Common myeloid progenitor, CD34-positive (primary cell): ENCODE measurements at regions not wholly inside any gene's neighbourhood (a gene's known extent, or its start where the extent isn't known, plus 50 kb on each side); places are given as distances from the start of the nearest gene placed in this dataset.
A peak's percentile ranks its signal among the peaks of the same experiment; 100 is the strongest.

Experiments
- CTCF ChIA-PET: fragments of 350-600 bp; sonication (Branson Sonifier 250); formaldehyde crosslinking; loops from one replicate; lab custom pipeline; 2021; ENCODE audit warnings: antibody characterized with exemption; lab: Charles Lee
- POLR2A ChIA-PET: fragments of 350-600 bp; sonication (Branson Sonifier 250); formaldehyde crosslinking; loops from one replicate; lab custom pipeline; 2021; ENCODE audit warnings: antibody characterized with exemption; lab: Charles Lee
- DNase-seq, 3 donors: peaks; one replicate each; pipeline versions ENCODE4 v3.0.0 to v3.0.0-alpha.2; 2013
- H3K27ac ChIP-seq, 2 experiments: 1 replicate in 1 of 2; 2 replicates in 1 of 2; pipeline ENCODE4 v1.7.0; 2013; ENCODE audit warnings: inconsistent platforms in 2 of 2, low read length in 2 of 2, mild to moderate bottlenecking in 2 of 2, low read depth in 1 of 2, moderate library complexity in 1 of 2; ENCODE audit not compliant: severe bottlenecking in 2 of 2, insufficient read depth in 1 of 2, poor library complexity in 1 of 2
- H3K27me3 ChIP-seq, 5 experiments: replicated peaks in 2 of 5; 1 replicate in 3 of 5; 2 replicates in 2 of 5; pipeline versions ENCODE4 v1.6.1 to v1.7.0; 2013; ENCODE audit warnings: low read length in 4 of 5, mild to moderate bottlenecking in 2 of 5, moderate library complexity in 2 of 5, inconsistent platforms in 1 of 5; ENCODE audit not compliant: insufficient read depth in 5 of 5, control insufficient read depth in 4 of 5
- H3K36me3 ChIP-seq, 4 experiments: 1 replicate in 2 of 4; 2 replicates in 2 of 4; pipeline versions ENCODE4 v1.6.1 to v1.7.0; 2013; ENCODE audit warnings: low read length in 3 of 4, control low read depth in 1 of 4, mild to moderate bottlenecking in 1 of 4; ENCODE audit not compliant: control insufficient read depth in 4 of 4, insufficient read depth in 4 of 4
- H3K4me1 ChIP-seq, 4 experiments: 1 replicate in 3 of 4; 2 replicates in 1 of 4; pipeline versions ENCODE4 v1.6.1 to v1.7.1; 2013; ENCODE audit warnings: low read length in 3 of 4, mild to moderate bottlenecking in 3 of 4, control low read depth in 1 of 4, inconsistent platforms in 1 of 4, moderate library complexity in 1 of 4; ENCODE audit not compliant: control insufficient read depth in 4 of 4, insufficient read depth in 4 of 4; ENCODE audit errors: control extremely low read depth in 1 of 4
- H3K4me3 ChIP-seq, 7 experiments: 1 replicate in 4 of 7; 2 replicates in 3 of 7; pipeline versions ENCODE4 v1.5.1 to v1.7.0; 2013; ENCODE audit warnings: mild to moderate bottlenecking in 7 of 7, low read length in 6 of 7, moderate library complexity in 6 of 7, inconsistent platforms in 2 of 7, low read depth in 2 of 7, control low read depth in 1 of 7; ENCODE audit not compliant: insufficient read depth in 4 of 7, control insufficient read depth in 1 of 7; ENCODE audit errors: extremely low read depth in 1 of 7
- H3K9me3 ChIP-seq, 5 experiments: 1 replicate in 4 of 5; 2 replicates in 1 of 5; pipeline versions ENCODE4 v1.6.1 to v1.7.1; 2013; ENCODE audit warnings: low read length in 4 of 5, mild to moderate bottlenecking in 2 of 5, inconsistent platforms in 1 of 5, low read depth in 1 of 5, moderate library complexity in 1 of 5; ENCODE audit not compliant: control insufficient read depth in 4 of 5, insufficient read depth in 2 of 5; ENCODE audit errors: control extremely low read depth in 1 of 5
- WGBS: methylation state at CpG from one replicate; pipeline ENCODE4 v1.1.5; 2013; ENCODE audit not compliant: insufficient coverage; 5-methylcytosine and 5-hydroxymethylcytosine counted together

GRCh38 chr20:62584671-62585460, 57.4 kb upstream of the SLCO4A1 start:
- CTCF ChIA-PET = interaction anchor here (0.7 to 1.4 kb wide), 4 partner anchors 18 to 22 kb away, joined by 3 to 4 read pairs (median 4); no protein-coding TSS in a partner anchor
- H3K27me3 ChIP-seq = peaks cover 0 to 69% (median 3%) of the 10 kb centered on the region in 5 experiments
- no peak for DNase-seq

DNA sequence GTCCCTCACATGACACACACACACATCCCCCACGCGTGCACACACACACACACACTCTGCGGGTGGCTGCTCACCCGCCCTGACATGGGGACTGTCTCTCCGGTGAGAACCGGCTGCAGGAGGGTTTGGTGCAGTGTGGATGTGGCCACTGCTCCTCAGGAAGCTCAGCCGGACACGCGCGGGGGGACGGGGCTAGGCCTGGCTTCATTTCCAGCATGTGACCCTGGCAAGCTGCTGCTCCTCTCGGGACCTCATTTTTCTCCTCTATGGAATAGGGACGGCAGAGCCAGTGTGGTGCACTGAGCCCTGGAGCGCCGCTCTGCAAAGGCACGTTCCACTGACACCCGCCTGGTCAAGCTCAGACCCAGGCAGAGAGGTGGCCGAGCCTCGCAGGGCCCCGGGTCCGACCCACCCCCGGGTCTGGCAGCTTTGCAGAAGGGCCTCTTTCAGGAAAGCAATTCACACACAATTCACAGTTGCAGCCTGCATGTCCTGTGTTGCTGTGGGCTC, 56.8 kb upstream of the SLCO4A1 start:
- peaks cover 0 to 62% (median 3%) of the 10 kb centered on the region in 5 experiments for H3K27me3 ChIP-seq
- 82% methylated on average over 21 of the region's 22 CpGs for WGBS
- H3K9me3 ChIP-seq = no peaks in the 10 kb centered on the region
- DNase-seq = no peak
- H3K36me3 ChIP-seq = no peaks in the 10 kb centered on the region
- POLR2A ChIA-PET = no interaction called here
- peaks cover 0 to 5% (median 2%) of the 10 kb centered on the region in 4 experiments for H3K4me1 ChIP-seq
- CTCF ChIA-PET = interaction anchor here (0.7 to 1.4 kb wide), 2 partner anchors 18 to 21 kb away, joined by 3 to 4 read pairs; no protein-coding TSS in a partner anchor
- no peak overlapping the region for H3K4me3 ChIP-seq
- H3K27ac ChIP-seq = no peak overlapping the region

More at GRCh38 chr20:62584671-62585460, 57.4 kb upstream of the SLCO4A1 start:
- no peak overlapping the region for H3K27ac ChIP-seq
- no peak overlapping the region for H3K4me3 ChIP-seq
- 77% methylated on average over 14 of the region's 16 CpGs for WGBS
- POLR2A ChIA-PET = no interaction called here
- H3K36me3 ChIP-seq = no peaks in the 10 kb centered on the region
- H3K4me1 ChIP-seq = peaks cover 0 to 5% (median 2%) of the 10 kb centered on the region in 4 experiments
- H3K9me3 ChIP-seq = no peaks in the 10 kb centered on the region

DNA sequence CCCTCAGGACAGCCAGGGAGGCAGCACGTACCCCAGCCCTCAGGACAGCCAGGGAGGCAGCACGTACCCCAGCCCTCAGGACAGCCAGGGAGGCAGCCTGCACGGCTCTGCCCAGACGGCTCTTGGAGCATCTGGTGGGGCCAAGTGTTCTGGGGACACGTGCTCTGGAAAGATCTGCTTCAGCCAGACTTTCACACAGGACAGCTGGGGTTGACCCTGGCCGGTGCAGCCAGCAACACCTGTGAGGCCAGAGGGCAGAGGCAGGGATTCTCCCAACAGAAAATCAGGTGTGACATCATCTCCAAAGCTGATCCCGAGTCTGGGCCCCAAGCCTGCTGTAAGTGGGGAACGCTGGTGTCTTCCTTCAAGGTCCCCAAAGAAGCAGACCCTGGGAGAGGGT, 55.5 kb upstream of the SLCO4A1 start:
- Histone ChIP-seq H3K27ac (no peak overlapping the region), H3K4me1 (peaks cover 0 to 5% (median 2%) of the 10 kb centered on the region in 4 experiments), H3K27me3 (peaks cover 0 to 49% (median 3%) of the 10 kb centered on the region in 5 experiments), H3K9me3 (no peaks in the 10 kb centered on the region), H3K4me3 (no peak overlapping the region), H3K36me3 (no peaks in the 10 kb centered on the region)
- 82% methylated on average over 7 of the region's 8 CpGs for WGBS
- ChIA-PET CTCF (interaction anchor here (1.8 to 3.0 kb wide), 2 partner anchors 10 to 13 kb away, joined by 3 to 7 read pairs; no protein-coding TSS in a partner anchor), POLR2A (no interaction called here)
- no peak for DNase-seq

DNA sequence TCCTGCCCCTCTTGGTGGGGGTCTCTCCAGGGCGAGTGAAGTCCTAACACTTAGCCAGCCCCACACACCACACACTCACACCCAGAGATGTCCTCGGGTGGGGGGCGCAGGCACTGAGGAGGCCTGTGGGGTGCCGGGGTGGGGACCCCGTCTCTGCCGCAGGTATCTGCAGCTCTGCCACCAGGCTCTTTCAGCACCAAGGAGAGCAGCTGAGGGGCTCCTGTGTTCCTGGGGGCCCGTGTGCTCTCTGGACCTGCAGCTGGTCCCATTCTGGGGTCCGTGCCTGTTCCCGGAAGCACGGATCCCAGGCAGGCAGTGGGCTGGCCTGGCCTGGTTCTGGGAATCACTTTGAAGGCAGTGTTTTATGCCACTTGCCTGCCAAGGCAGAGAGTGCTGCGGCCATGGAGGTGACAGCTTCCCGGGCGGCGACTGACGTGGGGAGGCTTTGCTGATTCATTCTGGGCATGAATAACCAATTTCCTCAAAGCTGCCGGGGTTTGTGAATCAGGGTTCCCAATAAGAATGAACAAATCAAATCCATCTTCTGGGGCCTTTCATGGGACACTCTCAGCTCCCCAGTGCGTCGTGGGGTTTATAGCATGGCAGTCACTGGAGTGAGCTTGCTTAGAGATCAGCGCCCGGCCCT, 54.4 kb upstream of the SLCO4A1 start:
- 34% methylated on average over 17 of the region's 20 CpGs for WGBS
- H3K9me3 ChIP-seq = no peaks in the 10 kb centered on the region
- peak; percentile 36 to 71 (median 68) for DNase-seq
- ChIA-PET CTCF (interaction anchor here (0.7 to 3.0 kb wide), 10 partner anchors 10 to 206 kb away, joined by 3 to 8 read pairs (median 4); no protein-coding TSS in a partner anchor), POLR2A (no interaction called here)
- H3K4me3 ChIP-seq = no peak overlapping the region
- H3K4me1 ChIP-seq = peaks cover 0 to 5% (median under 1%) of the 10 kb centered on the region in 4 experiments
- no peak overlapping the region for H3K27ac ChIP-seq
- H3K36me3 ChIP-seq = no peaks in the 10 kb centered on the region
- H3K27me3 ChIP-seq = peaks cover 0 to 39% (median 3%) of the 10 kb centered on the region in 5 experiments

DNA sequence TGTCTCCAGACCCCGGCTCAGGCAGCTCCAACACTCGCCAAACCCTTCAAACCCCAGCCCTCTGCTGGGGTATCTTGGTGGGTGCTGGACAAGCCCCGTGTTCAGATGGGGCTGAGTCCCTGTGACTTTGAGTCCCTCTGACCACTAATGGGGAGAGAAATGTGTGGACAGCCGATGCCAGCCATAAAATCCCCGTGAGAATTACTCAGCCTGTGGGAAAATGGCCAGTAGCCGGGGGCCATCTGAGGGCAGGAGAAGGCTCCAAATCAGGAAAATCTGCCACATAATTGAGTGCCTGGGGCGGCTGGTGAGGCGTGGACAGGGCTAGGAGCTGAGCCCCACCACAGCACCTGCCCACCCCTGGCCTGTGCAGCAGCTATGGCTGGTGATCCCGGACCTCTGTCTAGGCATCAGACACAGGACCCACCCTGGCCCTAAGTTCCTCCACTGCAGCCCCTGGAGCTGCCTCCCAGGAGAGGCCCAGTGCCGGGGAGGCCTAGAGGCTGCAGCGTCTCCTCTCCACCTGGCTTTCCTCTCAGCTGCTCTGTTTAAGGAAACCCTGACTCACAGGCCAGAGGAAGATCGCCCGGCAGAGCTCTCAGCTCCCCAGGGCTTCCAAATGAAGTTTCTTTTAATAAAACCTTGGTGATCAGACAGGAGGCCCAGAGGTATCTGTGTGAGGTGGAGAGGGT, 53.7 kb upstream of the SLCO4A1 start:
- Histone ChIP-seq H3K27me3 (peaks cover 0 to 33% (median 3%) of the 10 kb centered on the region in 5 experiments), H3K36me3 (no peaks in the 10 kb centered on the region), H3K4me1 (peaks cover 0 to 5% (median under 1%) of the 10 kb centered on the region in 4 experiments), H3K9me3 (no peaks in the 10 kb centered on the region), H3K27ac (no peak overlapping the region), H3K4me3 (no peak overlapping the region)
- DNase-seq = no peak
- POLR2A ChIA-PET = interaction anchor here (1.0 kb wide), 1 partner anchor 12 kb away, joined by 4 read pairs; no protein-coding TSS in a partner anchor
- WGBS = 96% methylated on average over 11 of the region's 13 CpGs
- CTCF ChIA-PET = interaction anchor here (0.7 to 3.0 kb wide), 9 partner anchors 10 to 205 kb away, joined by 3 to 8 read pairs (median 4); no protein-coding TSS in a partner anchor

GRCh38 chr20:62589150-62589498, 53.2 kb upstream of the SLCO4A1 start:
- WGBS = 74% methylated on average over 8 of the region's 9 CpGs
- Histone ChIP-seq H3K36me3 (no peaks in the 10 kb centered on the region), H3K27me3 (peaks cover 0 to 28% (median 2%) of the 10 kb centered on the region in 5 experiments), H3K9me3 (no peaks in the 10 kb centered on the region), H3K27ac (no peak overlapping the region), H3K4me3 (no peak overlapping the region), H3K4me1 (peaks cover 0 to 5% (median under 1%) of the 10 kb centered on the region in 4 experiments)
- POLR2A ChIA-PET = interaction anchor here (1.0 kb wide), 1 partner anchor 12 kb away, joined by 4 read pairs; no protein-coding TSS in a partner anchor
- CTCF ChIA-PET = interaction anchor here (1.2 to 1.9 kb wide), 8 partner anchors 9 to 178 kb away, joined by 3 to 8 read pairs (median 5); no protein-coding TSS in a partner anchor
- no peak for DNase-seq
